Left colon (tissue), 2 donors: ENCODE measurements at regions not wholly inside any gene's neighbourhood (a gene's known extent, or its start where the extent isn't known, plus 50 kb on each side); places are given as distances from the start of the nearest gene placed in this dataset.
"Not testable (repeated sequence)": the region's sequence is repeated elsewhere in the genome, so short reads cannot be mapped to it uniquely, and the experiment has no call there.

Experiments used
- ATAC-seq: fragments of 200-7000 bp; cut with Tn5 transposase; one replicate; pipeline ENCODE4 v1.9.1; 2020; ENCODE audit warnings: mild to moderate bottlenecking, moderate library complexity
- DNase-seq, 2 donors: peaks; one replicate each; pipeline ENCODE4 v3.0.0-alpha.2; 2020
- intact Hi-C, 2 donors: fragments of 100-400 bp; cut with DNase I in 1 of 2; cut with micrococcal nuclease in 1 of 2; formaldehyde crosslinking; loops; one replicate each; pipeline versions ENCODE4 v1.11.2 to v1.14.0; 2022; cut with DNase I, micrococcal nuclease
- donor health status: DM: no; HTN: no; CAD: no.
- donor health status: DM: yes; HTN: yes; CAD: no.

DNA sequence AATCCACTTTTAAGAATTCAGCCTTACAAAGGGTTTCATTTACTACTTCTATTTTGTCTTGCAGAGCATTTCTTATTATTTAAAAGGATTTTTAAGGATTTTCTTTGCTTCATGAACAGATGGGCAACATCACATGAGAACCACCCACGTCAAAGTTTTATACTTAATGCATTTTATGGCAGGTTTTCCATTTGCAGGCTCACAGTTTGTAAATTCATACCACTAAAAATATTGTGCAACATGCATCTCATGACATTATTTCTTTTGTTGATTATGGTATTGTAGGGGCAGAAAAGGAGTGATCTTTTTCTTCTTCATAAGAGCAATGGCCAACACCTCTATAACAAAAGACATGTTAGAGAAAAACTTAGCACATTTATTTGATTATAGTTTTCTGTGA is 554.0 kb upstream of the SPRY2 start:
- DNase-seq: no peak
- intact Hi-C loops: no loop called here
- no peak for ATAC-seq

- DNase-seq: no peak
- no peak for ATAC-seq
- intact Hi-C loops: no loop called here
Observed at GRCh38 chr13:80889829-80890228, 548.9 kb upstream of the SPRY2 start.

DNA sequence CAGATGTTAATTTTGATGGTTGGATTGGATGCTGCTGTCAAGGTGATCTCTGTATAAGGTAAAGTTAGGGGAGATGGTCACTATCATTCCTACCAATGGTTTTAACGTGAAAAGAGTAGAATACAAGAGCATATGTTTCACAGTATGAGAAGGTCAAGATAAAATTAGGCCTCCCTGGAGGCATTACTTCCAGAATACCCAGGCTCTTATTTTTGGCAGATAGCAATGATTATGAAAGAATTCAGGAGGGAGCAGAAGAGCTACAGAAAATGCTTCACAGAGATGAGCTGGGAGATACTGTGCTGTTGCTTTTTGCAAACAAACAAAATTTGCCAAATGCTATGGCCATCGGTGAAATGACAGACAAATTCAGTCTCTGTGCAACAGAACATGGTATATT is 547.5 kb upstream of the SPRY2 start:
- intact Hi-C loops: no loop called here
- no peak for DNase-seq
- no peak for ATAC-seq

DNA sequence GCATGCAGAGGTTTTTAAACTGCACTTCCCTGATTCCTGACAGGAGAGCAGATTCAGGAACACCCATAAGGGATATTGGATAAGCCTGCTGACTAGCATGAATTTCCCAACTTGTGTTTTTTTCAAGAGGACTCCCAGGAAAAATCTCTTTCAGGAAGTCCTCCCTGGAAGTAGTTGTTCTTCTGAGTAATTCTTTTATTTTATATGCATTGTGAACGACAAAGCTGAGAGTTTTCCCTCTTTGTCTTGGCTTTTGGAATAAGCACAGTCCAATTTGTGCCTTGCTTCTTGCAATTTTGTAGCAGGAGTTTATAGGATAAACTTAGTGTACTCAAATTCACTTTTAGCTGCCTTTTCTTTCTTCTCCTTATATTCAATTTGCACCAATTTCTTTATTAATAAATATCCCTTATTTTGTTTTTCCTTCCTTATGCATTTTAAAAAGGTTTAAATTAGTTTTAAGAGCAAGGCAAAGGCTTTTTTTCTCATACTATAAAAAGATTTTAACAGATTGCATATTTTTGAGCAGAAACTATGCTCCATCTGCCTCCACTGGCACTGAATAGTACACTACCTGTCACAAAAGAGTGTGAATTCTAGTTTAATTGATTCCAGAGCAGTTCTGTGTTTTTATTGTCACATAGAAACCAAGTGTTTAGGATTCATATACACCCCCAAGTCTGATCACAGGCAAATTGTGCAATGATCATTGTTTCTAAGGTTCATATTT is 543.3 kb upstream of the SPRY2 start:
- DNase-seq: no peak
- ATAC-seq: no peak
- intact Hi-C loops: no loop called here

GRCh38 chr13:80883545-80883944 is 542.6 kb upstream of the SPRY2 start:
- DNase-seq: no peak
- intact Hi-C loops: no loop called here
- no peak for ATAC-seq

- DNase-seq (no peak), ATAC-seq (no peak)
- intact Hi-C loops: no loop called here
Observed at GRCh38 chr13:80881942-80882445, 541.1 kb upstream of the SPRY2 start.

DNA sequence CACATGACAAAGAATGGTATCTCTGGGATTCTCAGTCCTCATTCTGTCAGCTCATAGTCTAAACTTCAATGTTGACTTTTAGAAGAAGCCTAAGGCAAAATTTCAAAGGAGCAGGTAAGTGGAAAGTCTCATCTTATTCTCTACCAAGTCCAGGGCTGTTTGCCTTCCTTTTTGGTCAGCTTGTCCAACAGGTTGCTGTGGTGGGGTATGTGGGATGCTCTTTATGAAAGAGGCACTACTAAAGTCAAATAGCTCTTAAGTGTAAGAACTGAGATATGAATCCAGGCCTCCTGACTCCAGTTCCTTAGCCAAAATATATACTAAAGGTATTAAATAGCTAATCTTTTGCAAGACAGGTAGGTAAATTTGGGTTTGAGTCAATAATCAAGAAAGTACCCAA is 540.6 kb upstream of the SPRY2 start:
- DNase-seq (no peak), ATAC-seq (no peak)
- intact Hi-C loops: no loop called here

- DNase-seq (no peak), ATAC-seq (no peak)
- intact Hi-C loops: no loop called here
Observed at GRCh38 chr13:80881034-80881433, 540.1 kb upstream of the SPRY2 start.

- DNase-seq (no peak), ATAC-seq (no peak)
- intact Hi-C loops: no loop called here
Observed at GRCh38 chr13:80877944-80878241, 537.0 kb upstream of the SPRY2 start.

GRCh38 chr13:80877209-80877943 is 536.5 kb upstream of the SPRY2 start:
- ATAC-seq: no peak
- intact Hi-C loops: no loop called here

GRCh38 chr13:80873589-80873988 is 532.7 kb upstream of the SPRY2 start:
- DNase-seq (no peak), ATAC-seq (no peak)
- intact Hi-C loops: no loop called here

More at GRCh38 chr13:80877209-80877943, 536.5 kb upstream of the SPRY2 start:
- DNase-seq: no peak

- DNase-seq, ATAC-seq, intact Hi-C loops: not testable (repeated sequence)
Observed at GRCh38 chr13:80871971-80872370, 531.0 kb upstream of the SPRY2 start.

- no peak for ATAC-seq
- DNase-seq: no peak
- intact Hi-C loops: no loop called here
Observed at GRCh38 chr13:80871481-80871880, 530.6 kb upstream of the SPRY2 start.

GRCh38 chr13:80870186-80870585 is 529.3 kb upstream of the SPRY2 start:
- no peak for ATAC-seq
- no peak for DNase-seq
- intact Hi-C loops: no loop called here

GRCh38 chr13:80866921-80867320 is 526.0 kb upstream of the SPRY2 start:
- no peak for ATAC-seq
- DNase-seq: no peak
- intact Hi-C loops: no loop called here

DNA sequence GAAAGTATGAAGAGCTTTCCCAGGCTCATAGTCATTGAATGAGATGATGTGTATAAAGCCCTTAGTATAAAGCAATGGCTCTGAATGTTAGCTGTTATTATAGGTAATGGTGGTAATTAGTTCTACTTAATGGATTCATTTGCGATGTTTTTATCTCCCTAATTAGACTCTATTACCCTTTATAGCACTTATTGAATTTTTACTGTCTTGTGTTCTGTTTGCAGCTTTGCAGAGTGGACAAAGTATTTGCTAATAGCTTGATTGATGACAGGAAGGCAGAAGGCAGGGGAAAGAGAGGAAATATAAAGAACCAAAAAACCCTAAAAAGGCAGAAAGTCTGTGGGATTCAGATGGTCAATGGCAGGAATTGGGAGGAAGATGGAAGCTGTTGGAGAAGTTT is 524.4 kb upstream of the SPRY2 start:
- ATAC-seq: no peak
- intact Hi-C loops: no loop called here
- DNase-seq: no peak

- intact Hi-C loops: no loop called here
- no peak for DNase-seq
- no peak for ATAC-seq
Observed at GRCh38 chr13:80862456-80862855, 521.5 kb upstream of the SPRY2 start.

GRCh38 chr13:80860845-80861244 is 519.9 kb upstream of the SPRY2 start:
- intact Hi-C loops: no loop called here
- no peak for DNase-seq

DNA sequence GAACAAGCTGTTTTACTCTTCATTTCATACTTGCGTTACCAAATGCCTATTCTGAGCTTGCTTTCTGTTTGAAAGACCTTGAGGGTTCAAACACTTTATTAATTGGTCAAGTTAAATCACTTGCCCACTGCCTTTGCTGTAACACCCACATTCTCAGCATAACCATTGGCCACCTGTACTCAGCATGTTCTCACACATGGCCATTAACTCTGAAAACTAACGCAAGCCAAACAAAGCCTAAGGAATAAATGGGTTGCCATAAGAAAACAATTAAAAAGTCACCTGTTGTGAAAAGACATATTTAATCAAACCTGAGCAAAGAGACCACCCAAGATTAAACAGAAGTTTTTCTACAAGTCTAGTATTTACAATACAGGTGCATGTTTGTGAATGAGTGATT is 517.2 kb upstream of the SPRY2 start:
- intact Hi-C loops: no loop called here
- ATAC-seq: no peak
- DNase-seq: no peak

More at GRCh38 chr13:80860845-80861244, 519.9 kb upstream of the SPRY2 start:
- ATAC-seq: no peak

GRCh38 chr13:80857321-80857720 is 516.4 kb upstream of the SPRY2 start:
- intact Hi-C loops: no loop called here
- DNase-seq (no peak), ATAC-seq (no peak)

- ATAC-seq: no peak
- intact Hi-C loops: no loop called here
- no peak for DNase-seq
Observed at GRCh38 chr13:80850771-80851170, 509.8 kb upstream of the SPRY2 start.
